ENCODE measurements at regions not wholly inside any gene's neighbourhood (a gene's known extent, or its start where the extent isn't known, plus 50 kb on each side); places are given as distances from the start of the nearest gene placed in this dataset.

DNA sequence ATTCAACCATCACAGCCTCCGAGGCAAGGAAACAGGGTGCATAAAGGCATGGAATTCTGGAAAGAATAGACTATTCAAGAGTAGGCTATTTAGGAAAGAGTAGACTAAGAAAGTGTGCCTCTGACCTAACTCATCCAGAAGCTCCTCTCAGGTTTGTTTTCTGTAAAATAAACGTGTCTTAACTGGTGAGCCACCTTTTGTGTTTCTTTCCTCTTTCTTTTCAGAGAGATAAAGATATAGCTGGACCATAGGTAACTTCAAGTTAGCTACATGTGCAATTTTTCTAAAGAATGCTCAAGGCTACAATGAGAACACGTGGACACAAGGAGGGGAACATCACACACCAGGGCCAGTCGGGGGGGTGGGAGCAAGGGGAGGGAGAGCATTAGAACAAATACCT, 577.0 kb downstream of the TYW1 start:
- no peak for TF ChIP-seq EZH2 (optimal IDR thresholded peaks at IDR 0.05; ENCODE audit: low read depth, low read length)
- TF ChIP-seq, protein P1, sequence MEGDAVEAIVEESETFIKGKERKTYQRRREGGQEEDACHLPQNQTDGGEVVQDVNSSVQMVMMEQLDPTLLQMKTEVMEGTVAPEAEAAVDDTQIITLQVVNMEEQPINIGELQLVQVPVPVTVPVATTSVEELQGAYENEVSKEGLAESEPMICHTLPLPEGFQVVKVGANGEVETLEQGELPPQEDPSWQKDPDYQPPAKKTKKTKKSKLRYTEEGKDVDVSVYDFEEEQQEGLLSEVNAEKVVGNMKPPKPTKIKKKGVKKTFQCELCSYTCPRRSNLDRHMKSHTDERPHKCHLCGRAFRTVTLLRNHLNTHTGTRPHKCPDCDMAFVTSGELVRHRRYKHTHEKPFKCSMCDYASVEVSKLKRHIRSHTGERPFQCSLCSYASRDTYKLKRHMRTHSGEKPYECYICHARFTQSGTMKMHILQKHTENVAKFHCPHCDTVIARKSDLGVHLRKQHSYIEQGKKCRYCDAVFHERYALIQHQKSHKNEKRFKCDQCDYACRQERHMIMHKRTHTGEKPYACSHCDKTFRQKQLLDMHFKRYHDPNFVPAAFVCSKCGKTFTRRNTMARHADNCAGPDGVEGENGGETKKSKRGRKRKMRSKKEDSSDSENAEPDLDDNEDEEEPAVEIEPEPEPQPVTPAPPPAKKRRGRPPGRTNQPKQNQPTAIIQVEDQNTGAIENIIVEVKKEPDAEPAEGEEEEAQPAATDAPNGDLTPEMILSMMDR (IDR thresholded peaks at IDR 0.05; ENCODE audit: low read length) = no peak
